ENCODE measurements at regions not wholly inside any gene's neighbourhood (a gene's known extent, or its start where the extent isn't known, plus 50 kb on each side); places are given as distances from the start of the nearest gene placed in this dataset.

GRCh38 chr2:17287183-17287582, 231.1 kb downstream of the RAD51AP2 start:
- TF ChIP-seq CTCF (IDR thresholded peaks at IDR 0.05) (no peak), EZH2 (IDR thresholded peaks at IDR 0.05; ENCODE audit: borderline replicate concordance, insufficient read depth, low read depth, low read length, poor library complexity, severe bottlenecking) (no peak)
